ENCODE measurements at regions not wholly inside any gene's neighbourhood (a gene's known extent, or its start where the extent isn't known, plus 50 kb on each side); places are given as distances from the start of the nearest gene placed in this dataset.

GRCh38 chr5:39825301-39825700 is 400.5 kb upstream of the DAB2 start:
- H3K4me3 Mint-ChIP-seq (ENCODE audit: unreplicated experiment), result no peak overlapping the region
- no peak overlapping the region for H3K27ac Mint-ChIP-seq (ENCODE audit: unreplicated experiment)
- peaks cover 53% of the 10 kb centered on the region for H3K4me1 Mint-ChIP-seq (ENCODE audit: low read depth)

GRCh38 chr5:39822020-39822419 is 397.2 kb upstream of the DAB2 start:
- peaks cover 47% of the 10 kb centered on the region for H3K4me1 Mint-ChIP-seq (ENCODE audit: low read depth)
- no peak for DNase-seq (ENCODE audit: low spot score)
- no peak overlapping the region for H3K4me3 Mint-ChIP-seq (ENCODE audit: unreplicated experiment)
- no peak overlapping the region for H3K27ac Mint-ChIP-seq (ENCODE audit: unreplicated experiment)
- no peaks in the 10 kb centered on the region for H3K27me3 Mint-ChIP-seq (ENCODE audit: low read depth)
- TF ChIP-seq CTCF (IDR thresholded peaks at IDR 0.05), result no peak
- no peaks in the 10 kb centered on the region for H3K9me3 Mint-ChIP-seq (ENCODE audit: low read depth)
- no peaks in the 10 kb centered on the region for H3K36me3 Mint-ChIP-seq (ENCODE audit: low read depth)

More at GRCh38 chr5:39825301-39825700, 400.5 kb upstream of the DAB2 start:
- H3K36me3 Mint-ChIP-seq (ENCODE audit: low read depth), result no peaks in the 10 kb centered on the region
- no peak for DNase-seq (ENCODE audit: low spot score)
- no peak for TF ChIP-seq CTCF (IDR thresholded peaks at IDR 0.05)
- H3K9me3 Mint-ChIP-seq (ENCODE audit: low read depth), result no peaks in the 10 kb centered on the region
- H3K27me3 Mint-ChIP-seq (ENCODE audit: low read depth), result no peaks in the 10 kb centered on the region

GRCh38 chr5:39816866-39817265 is 392.1 kb upstream of the DAB2 start:
- Mint-ChIP-seq H3K4me3 (ENCODE audit: unreplicated experiment) (no peak overlapping the region), H3K27ac (ENCODE audit: unreplicated experiment) (no peak overlapping the region), H3K4me1 (ENCODE audit: low read depth) (peaks cover 18% of the 10 kb centered on the region), H3K27me3 (ENCODE audit: low read depth) (no peaks in the 10 kb centered on the region), H3K9me3 (ENCODE audit: low read depth) (no peaks in the 10 kb centered on the region), H3K36me3 (ENCODE audit: low read depth) (no peaks in the 10 kb centered on the region)
- TF ChIP-seq CTCF (IDR thresholded peaks at IDR 0.05), result no peak
- DNase-seq (ENCODE audit: low spot score), result no peak

- Mint-ChIP-seq H3K4me1 (ENCODE audit: low read depth) (peaks cover 12% of the 10 kb centered on the region), H3K27ac (ENCODE audit: unreplicated experiment) (no peak overlapping the region), H3K36me3 (ENCODE audit: low read depth) (no peaks in the 10 kb centered on the region), H3K4me3 (ENCODE audit: unreplicated experiment) (no peak overlapping the region), H3K9me3 (ENCODE audit: low read depth) (no peaks in the 10 kb centered on the region), H3K27me3 (ENCODE audit: low read depth) (no peaks in the 10 kb centered on the region)
- no peak for TF ChIP-seq CTCF (IDR thresholded peaks at IDR 0.05)
- no peak for DNase-seq (ENCODE audit: low spot score)
Observed at GRCh38 chr5:39816156-39816845, 391.5 kb upstream of the DAB2 start.

GRCh38 chr5:39815711-39816110 is 390.9 kb upstream of the DAB2 start:
- H3K4me3 Mint-ChIP-seq (ENCODE audit: unreplicated experiment), result no peak overlapping the region
- H3K27me3 Mint-ChIP-seq (ENCODE audit: low read depth), result no peaks in the 10 kb centered on the region
- no peak overlapping the region for H3K27ac Mint-ChIP-seq (ENCODE audit: unreplicated experiment)
- no peak for TF ChIP-seq CTCF (IDR thresholded peaks at IDR 0.05)
- DNase-seq (ENCODE audit: low spot score), result no peak
- no peaks in the 10 kb centered on the region for H3K36me3 Mint-ChIP-seq (ENCODE audit: low read depth)
- peaks cover 9% of the 10 kb centered on the region for H3K4me1 Mint-ChIP-seq (ENCODE audit: low read depth)
- no peaks in the 10 kb centered on the region for H3K9me3 Mint-ChIP-seq (ENCODE audit: low read depth)
